GM12891 (cell line): ENCODE measurements at regions not wholly inside any gene's neighbourhood (a gene's known extent, or its start where the extent isn't known, plus 50 kb on each side); places are given as distances from the start of the nearest gene placed in this dataset.

Experiments used
- POLR2A ChIP-seq: IDR thresholded peaks from 2 replicates; pipeline ENCODE4 v1.6.1; 2011; ENCODE audit warnings: low read depth, low read length, control low read depth
- POLR2AphosphoS5 ChIP-seq: IDR thresholded peaks from 2 replicates; pipeline ENCODE4 v1.6.1; 2011; ENCODE audit warnings: low read depth, low read length, control low read depth
- TAF1 ChIP-seq: IDR thresholded peaks from 2 replicates; pipeline ENCODE4 v1.6.1; 2011; ENCODE audit warnings: low read depth, low read length, control low read depth

GRCh38 chr4:123229286-123229685 lies 167.3 kb upstream of the SPRY1 start:
- TF ChIP-seq POLR2A = no peak
- no peak for TF ChIP-seq POLR2AphosphoS5
- no peak for TF ChIP-seq TAF1
